ENCODE measurements at regions not wholly inside any gene's neighbourhood (a gene's known extent, or its start where the extent isn't known, plus 50 kb on each side); places are given as distances from the start of the nearest gene placed in this dataset.

GRCh38 chr5:109917154-109917546, 227.4 kb downstream of the MAN2A1 start:
- 65 to 71% (median 69%) methylated on average over 4 of the region's 4 CpGs for WGBS, 3 donors
- H3K27me3 ChIP-seq (ENCODE audit: insufficient read depth in 3 of 3, low read length in 2 of 3), result no peaks in the 10 kb centered on the region
- no peak overlapping the region for H3K4me3 ChIP-seq
- H3K9me3 ChIP-seq, result no peaks in the 10 kb centered on the region
- ATAC-seq, result no peak
- intact Hi-C loops (cut with DNase I), result no loop called here
- TF ChIP-seq CTCF (IDR thresholded peaks at IDR 0.05), result no peak
- DNase-seq, result no peak
- H3K27ac ChIP-seq, result no peak overlapping the region
- no peaks in the 10 kb centered on the region for H3K4me1 ChIP-seq
- H3K36me3 ChIP-seq (ENCODE audit: insufficient read depth in 1 of 2, low read depth in 1 of 2), result no peaks in the 10 kb centered on the region

- Histone ChIP-seq H3K9me3 (no peaks in the 10 kb centered on the region), H3K4me3 (no peak overlapping the region), H3K27ac (no peak overlapping the region), H3K27me3 (ENCODE audit: insufficient read depth in 3 of 3, low read length in 2 of 3) (no peaks in the 10 kb centered on the region), H3K4me1 (no peaks in the 10 kb centered on the region), H3K36me3 (ENCODE audit: insufficient read depth in 1 of 2, low read depth in 1 of 2) (no peaks in the 10 kb centered on the region)
- DNase-seq (no peak), ATAC-seq (no peak)
- no peak for TF ChIP-seq CTCF (IDR thresholded peaks at IDR 0.05)
- 50 to 73% (median 58%) methylated on average over 4 of the region's 4 CpGs for WGBS, 3 donors
- intact Hi-C loops (cut with DNase I), result no loop called here
Observed at GRCh38 chr5:109917966-109918365, 228.2 kb downstream of the MAN2A1 start.

GRCh38 chr5:109920736-109921135, 231.0 kb downstream of the MAN2A1 start:
- intact Hi-C loops (cut with DNase I), result no loop called here
- Histone ChIP-seq H3K4me1 (no peaks in the 10 kb centered on the region), H3K9me3 (no peaks in the 10 kb centered on the region), H3K36me3 (ENCODE audit: insufficient read depth in 1 of 2, low read depth in 1 of 2) (no peaks in the 10 kb centered on the region), H3K27ac (no peak overlapping the region), H3K27me3 (ENCODE audit: insufficient read depth in 3 of 3, low read length in 2 of 3) (no peaks in the 10 kb centered on the region), H3K4me3 (no peak overlapping the region)
- ATAC-seq (no peak), DNase-seq (no peak)
- WGBS, 3 donors, result 49 to 63% (median 52%) methylated on average over 4 of the region's 4 CpGs
- no peak for TF ChIP-seq CTCF (IDR thresholded peaks at IDR 0.05)

- 34 to 46% (median 35%) methylated on average over 5 of the region's 5 CpGs for WGBS, 3 donors
- no peak for DNase-seq
- Histone ChIP-seq H3K27ac (no peak overlapping the region), H3K4me1 (no peaks in the 10 kb centered on the region), H3K27me3 (ENCODE audit: insufficient read depth in 3 of 3, low read length in 2 of 3) (no peaks in the 10 kb centered on the region), H3K9me3 (no peaks in the 10 kb centered on the region), H3K36me3 (ENCODE audit: insufficient read depth in 1 of 2, low read depth in 1 of 2) (no peaks in the 10 kb centered on the region), H3K4me3 (no peak overlapping the region)
- intact Hi-C loops (cut with DNase I), result no loop called here
- no peak for TF ChIP-seq CTCF (IDR thresholded peaks at IDR 0.05)
- ATAC-seq, result no peak
Observed at GRCh38 chr5:109921735-109922380, 232.1 kb downstream of the MAN2A1 start.

GRCh38 chr5:109922381-109922995, 232.8 kb downstream of the MAN2A1 start:
- H3K36me3 ChIP-seq (ENCODE audit: insufficient read depth in 1 of 2, low read depth in 1 of 2), result no peaks in the 10 kb centered on the region
- no peak overlapping the region for H3K27ac ChIP-seq
- DNase-seq (no peak), ATAC-seq (no peak)
- H3K27me3 ChIP-seq (ENCODE audit: insufficient read depth in 3 of 3, low read length in 2 of 3), result no peaks in the 10 kb centered on the region
- TF ChIP-seq CTCF (IDR thresholded peaks at IDR 0.05), result no peak
- H3K4me1 ChIP-seq, result no peaks in the 10 kb centered on the region
- no peak overlapping the region for H3K4me3 ChIP-seq
- intact Hi-C loops (cut with DNase I), result no loop called here
- H3K9me3 ChIP-seq, result no peaks in the 10 kb centered on the region
- 43 to 56% (median 50%) methylated on average over 6 of the region's 6 CpGs for WGBS, 3 donors

Data from psoas muscle (tissue), 7 donors.